H1 (cell line): ENCODE measurements at regions not wholly inside any gene's neighbourhood (a gene's known extent, or its start where the extent isn't known, plus 50 kb on each side); places are given as distances from the start of the nearest gene placed in this dataset.

Experiments used
- CTCF ChIA-PET: fragments of 300-600 bp; sonication (Branson Sonifier 250); formaldehyde crosslinking; loops from one replicate; lab custom pipeline; 2021; ENCODE audit not compliant: partially characterized antibody; lab: Charles Lee
- POLR2A ChIA-PET: fragments of 300-600 bp; sonication (Branson Sonifier 250); formaldehyde crosslinking; loops from one replicate; lab custom pipeline; 2021; ENCODE audit warnings: inconsistent platforms; ENCODE audit not compliant: partially characterized antibody; lab: Charles Lee
- DNase-seq, 2 experiments: peaks; one replicate each; pipeline versions ENCODE4 v3.0.0 to v3.0.0-alpha.2; 2010 to 2022; ENCODE audit warnings: low spot score in 2 of 2, low read depth in 1 of 2, mixed read lengths in 1 of 2
- FAIRE-seq: peaks from 2 replicates; lab custom pipeline; 2011; peaks lifted over from hg19 to GRCh38; lab: Jason Lieb, UNC
- H2AFZ ChIP-seq: 2 replicates; pipeline ENCODE4 v1.8.1; 2012; ENCODE audit warnings: low read length, inconsistent platforms
- H2AK5ac ChIP-seq: 2 replicates; pipeline ENCODE4 v1.6.1; 2013; ENCODE audit warnings: low read depth, low read length
- H2BK120ac ChIP-seq: replicated peaks from 2 replicates; pipeline ENCODE3; 2013; ENCODE audit warnings: low read depth, low read length, inconsistent platforms
- H2BK12ac ChIP-seq: 2 replicates; pipeline ENCODE4 v1.6.1; 2013; ENCODE audit warnings: low read depth, low read length
- H2BK15ac ChIP-seq: 2 replicates; pipeline ENCODE4 v1.6.1; 2013; ENCODE audit warnings: low read length
- H2BK20ac ChIP-seq: 2 replicates; pipeline ENCODE4 v1.6.1; 2013; ENCODE audit warnings: low read length
- H2BK5ac ChIP-seq: 2 replicates; pipeline ENCODE4 v1.6.1; 2013; ENCODE audit warnings: low read depth, low read length
- H3K14ac ChIP-seq: 2 replicates; pipeline ENCODE4 v1.6.1; 2013; ENCODE audit warnings: inconsistent platforms; ENCODE audit not compliant: insufficient read length
- H3K18ac ChIP-seq: 2 replicates; pipeline ENCODE4 v1.6.1; 2013; ENCODE audit warnings: low read length; ENCODE audit errors: extremely low read depth
- H3K23ac ChIP-seq: 2 replicates; pipeline ENCODE4 v1.6.1; 2013; ENCODE audit warnings: inconsistent platforms; ENCODE audit not compliant: insufficient read length
- H3K23me2 ChIP-seq: 2 replicates; pipeline ENCODE4 v1.6.1; 2013; ENCODE audit warnings: low read depth, low read length
- H3K27ac ChIP-seq: 2 replicates; pipeline ENCODE4 v1.6.1; 2011; ENCODE audit warnings: low read depth, low read length, inconsistent platforms
- H3K27me3 ChIP-seq, 4 experiments: replicated peaks in 1 of 4; 1 replicate in 1 of 4; 2 replicates in 3 of 4; pipeline versions ENCODE4 v1.6.1 to v1.8.1; 2011 to 2013; ENCODE audit warnings: low read length in 3 of 4, mild to moderate bottlenecking in 3 of 4, inconsistent platforms in 2 of 4, mixed read lengths in 2 of 4, moderate library complexity in 1 of 4; ENCODE audit not compliant: control insufficient read depth in 3 of 4, insufficient read depth in 3 of 4; ENCODE audit errors: extremely low read depth in 1 of 4
- H3K36me3 ChIP-seq, 4 experiments: 2 replicates each; pipeline versions ENCODE4 v1.6.1 to v1.8.1; 2011 to 2013; ENCODE audit warnings: mild to moderate bottlenecking in 4 of 4, low read length in 3 of 4, moderate library complexity in 2 of 4, control low read depth in 1 of 4, inconsistent platforms in 1 of 4; ENCODE audit not compliant: insufficient read depth in 4 of 4, control insufficient read depth in 2 of 4
- H3K4ac ChIP-seq: replicated peaks from 2 replicates; pipeline ENCODE3; 2013; ENCODE audit warnings: low read length, low read depth, mixed read lengths, inconsistent platforms; ENCODE audit not compliant: insufficient read length
- H3K4me1 ChIP-seq, 4 experiments: replicated peaks in 1 of 4; 1 replicate in 1 of 4; 2 replicates in 3 of 4; pipeline versions ENCODE4 v1.6.1 to v1.8.1; 2011 to 2013; ENCODE audit warnings: low read length in 3 of 4, inconsistent platforms in 2 of 4, mixed read lengths in 1 of 4; ENCODE audit not compliant: insufficient read depth in 4 of 4, control insufficient read depth in 3 of 4
- H3K4me2 ChIP-seq, 2 experiments: 2 replicates each; pipeline versions ENCODE4 v1.6.1 to v1.8.1; 2011 to 2013; ENCODE audit warnings: low read depth in 2 of 2, low read length in 2 of 2, control low read depth in 1 of 2, inconsistent platforms in 1 of 2, mild to moderate bottlenecking in 1 of 2; ENCODE audit not compliant: insufficient read depth in 1 of 2
- H3K4me3 ChIP-seq, 4 experiments: fragments of 200-600, 300-600 bp in 1 of 4; sonication (generic), shearing (Covaris generic), sonication (Bioruptor Twin) in 1 of 4; 2 replicates each; pipeline versions ENCODE4 v1.5.1 to v1.8.1; 2011 to 2016; ENCODE audit warnings: low read length in 4 of 4, low read depth in 3 of 4, control low read depth in 2 of 4, inconsistent platforms in 2 of 4, mild to moderate bottlenecking in 2 of 4, mixed read lengths in 1 of 4, moderate library complexity in 1 of 4; ENCODE audit not compliant: insufficient read depth in 2 of 4; ENCODE audit errors: extremely low read depth in 1 of 4
- H3K56ac ChIP-seq: replicated peaks from 2 replicates; pipeline ENCODE3; 2013; ENCODE audit warnings: low read depth, mild to moderate bottlenecking, mixed read lengths, low read length, inconsistent platforms; ENCODE audit not compliant: insufficient read length
- H3K79me1 ChIP-seq: 2 replicates; pipeline ENCODE4 v1.6.1; 2013; ENCODE audit warnings: low read depth, low read length, control low read depth
- H3K79me2 ChIP-seq, 2 experiments: 2 replicates each; pipeline versions ENCODE4 v1.6.1 to v1.8.1; 2012 to 2013; ENCODE audit warnings: low read length in 2 of 2, mild to moderate bottlenecking in 2 of 2, inconsistent platforms in 1 of 2; ENCODE audit not compliant: insufficient read depth in 2 of 2, control insufficient read depth in 1 of 2
- H3K9ac ChIP-seq, 4 experiments: replicated peaks in 1 of 4; 1 replicate in 1 of 4; 2 replicates in 3 of 4; pipeline versions ENCODE4 v1.6.1 to v1.8.1; 2011 to 2013; ENCODE audit warnings: low read depth in 3 of 4, low read length in 3 of 4, control low read depth in 2 of 4, mild to moderate bottlenecking in 2 of 4, moderate library complexity in 2 of 4, inconsistent platforms in 1 of 4; ENCODE audit errors: extremely low read depth in 1 of 4
- H3K9me3 ChIP-seq, 2 experiments: 2 replicates each; pipeline versions ENCODE4 v1.6.1 to v1.8.1; 2012 to 2013; ENCODE audit warnings: mild to moderate bottlenecking in 2 of 2, moderate library complexity in 2 of 2, control low read depth in 1 of 2, inconsistent platforms in 1 of 2, low read depth in 1 of 2, low read length in 1 of 2, mixed read lengths in 1 of 2; ENCODE audit not compliant: insufficient read depth in 2 of 2
- H4K20me1 ChIP-seq, 2 experiments: replicated peaks in 1 of 2; 2 replicates each; pipeline versions ENCODE3 to v1.8.1; 2011 to 2013; ENCODE audit warnings: inconsistent platforms in 2 of 2, low read length in 2 of 2, mild to moderate bottlenecking in 1 of 2; ENCODE audit not compliant: insufficient read depth in 2 of 2, control insufficient read depth in 1 of 2
- H4K5ac ChIP-seq: 2 replicates; pipeline ENCODE4 v1.6.1; 2013; ENCODE audit warnings: low read length, low read depth, mixed read lengths, inconsistent platforms; ENCODE audit not compliant: insufficient read length
- H4K8ac ChIP-seq: 2 replicates; pipeline ENCODE4 v1.8.0; 2013; ENCODE audit warnings: mild to moderate bottlenecking, moderate library complexity, low read length, inconsistent platforms; ENCODE audit not compliant: insufficient read depth; ENCODE audit errors: extremely low read depth
- H4K91ac ChIP-seq: replicated peaks from 2 replicates; pipeline ENCODE3; 2013; ENCODE audit warnings: low read length, mixed read lengths, inconsistent platforms; ENCODE audit not compliant: insufficient read length
- CBX8 ChIP-seq: fragments of 300-800, 300-1000 bp; sonication (generic); IDR thresholded peaks from 2 replicates; pipeline ENCODE4 v1.7.1; 2016; ENCODE audit warnings: low read depth, low read length, borderline replicate concordance
- CHD1 ChIP-seq: IDR thresholded peaks from 2 replicates; pipeline ENCODE4 v1.6.1; 2012; ENCODE audit warnings: low read depth, low read length, improper control_type of control experiment
- CHD2 ChIP-seq: IDR thresholded peaks from 2 replicates; pipeline ENCODE4 v1.6.1; 2012; ENCODE audit warnings: low read length, improper control_type of control experiment
- CREB1 ChIP-seq: IDR thresholded peaks from 2 replicates; pipeline ENCODE4 v1.6.1; 2012; ENCODE audit warnings: inconsistent platforms
- EP300 ChIP-seq, 2 experiments: IDR thresholded peaks; 1 replicate in 1 of 2; 2 replicates in 1 of 2; pipeline ENCODE4 v1.6.1; 2011 to 2012; ENCODE audit warnings: low read depth in 2 of 2, low read length in 2 of 2, mild to moderate bottlenecking in 2 of 2, borderline replicate concordance in 1 of 2, inconsistent platforms in 1 of 2, moderate library complexity in 1 of 2
- KDM5A ChIP-seq: fragments of 200-600 bp; IDR thresholded peaks from 2 replicates; pipeline ENCODE4 v1.7.1; 2012; ENCODE audit warnings: mild to moderate bottlenecking, low read length, inconsistent platforms, mixed read lengths
- NANOG ChIP-seq: IDR thresholded peaks from 2 replicates; pipeline ENCODE4 v1.6.1; 2011; ENCODE audit warnings: low read length, low read depth, mild to moderate bottlenecking, inconsistent platforms; ENCODE audit not compliant: insufficient read depth, poor library complexity, severe bottlenecking
- SP1 ChIP-seq: IDR thresholded peaks from 2 replicates; pipeline ENCODE4 v1.6.1; 2011; ENCODE audit warnings: low read depth, low read length
- SP2 ChIP-seq: IDR thresholded peaks from 2 replicates; pipeline ENCODE4 v1.6.1; 2012; ENCODE audit warnings: mild to moderate bottlenecking, low read length, inconsistent platforms
- TEAD4 ChIP-seq: IDR thresholded peaks from 2 replicates; pipeline ENCODE4 v1.6.1; 2012; ENCODE audit warnings: low read depth, low read length, inconsistent platforms, mixed read lengths
- WGBS, 2 experiments: shearing (Covaris generic) in 1 of 2; methylation state at CpG; one replicate each; pipeline versions ENCODE4 v1.1.6 to v1.1.7; 2013 to 2015; ENCODE audit warnings: low lambda C conversion rate in 2 of 2, mixed read lengths in 2 of 2, inconsistent platforms in 1 of 2, low coverage in 1 of 2, missing lambda C conversion rate in 1 of 2; ENCODE audit not compliant: insufficient replicate concordance in 2 of 2, insufficient coverage in 1 of 2, insufficient read length in 1 of 2; ENCODE audit errors: extremely low coverage in 1 of 2, missing lambda C conversion rate in 1 of 2; 5-methylcytosine and 5-hydroxymethylcytosine counted together
- TF ChIP-seq, protein P1 (sequence below), 3 experiments: IDR thresholded peaks; 1 replicate in 2 of 3; 2 replicates in 1 of 3; pipeline versions ENCODE4 v1.5.1 to v1.6.1; 2011; ENCODE audit warnings: low read length in 3 of 3, mild to moderate bottlenecking in 3 of 3, inconsistent platforms in 2 of 3, low read depth in 1 of 3, moderate library complexity in 1 of 3; ENCODE audit not compliant: insufficient read depth in 1 of 3; ENCODE audit errors: control extremely low read depth in 1 of 3

DNA sequence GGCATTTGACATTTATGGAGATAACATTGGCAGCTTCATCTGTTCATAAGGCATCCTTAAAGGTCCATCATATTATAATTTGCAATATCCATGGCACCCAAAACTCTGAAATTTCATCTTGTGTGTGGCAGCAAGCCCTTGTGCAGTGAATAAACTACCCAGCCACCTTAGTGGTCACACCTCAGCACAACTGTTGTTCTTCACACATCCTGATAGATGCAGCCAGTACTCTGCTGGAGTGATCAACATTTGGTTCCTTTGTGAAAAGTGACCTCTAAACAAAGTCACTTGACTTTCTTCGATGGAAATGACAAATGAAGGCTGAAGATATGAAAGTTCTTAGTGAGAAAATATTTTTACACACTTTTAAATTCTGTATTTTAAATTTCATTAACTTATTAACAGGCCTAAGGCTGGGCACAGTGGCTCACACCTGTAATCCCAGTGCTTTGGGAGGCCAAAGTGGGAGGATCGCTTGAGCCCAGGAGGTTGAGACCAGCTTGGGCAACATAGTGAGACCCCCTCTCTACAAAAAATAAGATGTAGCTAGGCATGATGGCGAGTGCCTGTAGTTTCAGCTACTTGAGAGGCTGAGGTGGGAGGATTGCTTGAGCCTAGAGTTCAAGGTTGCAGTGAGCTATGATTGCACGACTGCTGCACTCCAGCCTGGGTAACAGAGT, 161.4 kb downstream of the SPRY1 start:
- H3K4me3 ChIP-seq = no peak overlapping the region
- no peaks in the 10 kb centered on the region for H3K9me3 ChIP-seq
- H3K4me2 ChIP-seq = no peak overlapping the region
- no peak overlapping the region for H2BK20ac ChIP-seq
- H2BK5ac ChIP-seq = no peak overlapping the region
- no peaks in the 10 kb centered on the region for H3K36me3 ChIP-seq
- 86% methylated on average over 3 of the region's 4 CpGs; no CpG with 5 or more reads in 1 of the 2 experiments for WGBS, 2 experiments
- no peak overlapping the region for H3K4ac ChIP-seq
- H2AFZ ChIP-seq = no peak overlapping the region
- H3K23ac ChIP-seq = no peak overlapping the region
- ChIA-PET POLR2A (interaction anchor here (1.6 kb wide), 1 partner anchor 10 kb away, joined by 4 read pairs; no protein-coding TSS in a partner anchor), CTCF (interaction anchor here (0.7 kb wide), 1 partner anchor 218 kb away, joined by 3 read pairs; no protein-coding TSS in a partner anchor)
- no peak overlapping the region for H2BK120ac ChIP-seq
- H3K23me2 ChIP-seq = no peaks in the 10 kb centered on the region
- no peak overlapping the region for H4K8ac ChIP-seq
- H4K5ac ChIP-seq = no peak overlapping the region
- no peak overlapping the region for H3K27ac ChIP-seq
- no peak overlapping the region for H2AK5ac ChIP-seq
- FAIRE-seq (no peak), DNase-seq (no peak)
- H2BK12ac ChIP-seq = no peak overlapping the region
- H3K27me3 ChIP-seq = no peaks in the 10 kb centered on the region
- no peaks in the 10 kb centered on the region for H3K79me2 ChIP-seq
- H4K91ac ChIP-seq = no peak overlapping the region
- H4K20me1 ChIP-seq = no peaks in the 10 kb centered on the region
- H3K4me1 ChIP-seq = peaks cover 4 to 12% (median 6%) of the 10 kb centered on the region in 4 experiments; a peak in 5 of 7 replicates
- H3K18ac ChIP-seq = no peak overlapping the region
- no peak overlapping the region for H2BK15ac ChIP-seq
- no peak overlapping the region for H3K56ac ChIP-seq
- no peak overlapping the region for H3K9ac ChIP-seq
- H3K14ac ChIP-seq = no peak overlapping the region
- no peaks in the 10 kb centered on the region for H3K79me1 ChIP-seq
- no peak for TF ChIP-seq KDM5A
- no peak for TF ChIP-seq CHD2
- TF ChIP-seq CREB1 = no peak
- no peak for TF ChIP-seq SP1
- TF ChIP-seq, protein P1, sequence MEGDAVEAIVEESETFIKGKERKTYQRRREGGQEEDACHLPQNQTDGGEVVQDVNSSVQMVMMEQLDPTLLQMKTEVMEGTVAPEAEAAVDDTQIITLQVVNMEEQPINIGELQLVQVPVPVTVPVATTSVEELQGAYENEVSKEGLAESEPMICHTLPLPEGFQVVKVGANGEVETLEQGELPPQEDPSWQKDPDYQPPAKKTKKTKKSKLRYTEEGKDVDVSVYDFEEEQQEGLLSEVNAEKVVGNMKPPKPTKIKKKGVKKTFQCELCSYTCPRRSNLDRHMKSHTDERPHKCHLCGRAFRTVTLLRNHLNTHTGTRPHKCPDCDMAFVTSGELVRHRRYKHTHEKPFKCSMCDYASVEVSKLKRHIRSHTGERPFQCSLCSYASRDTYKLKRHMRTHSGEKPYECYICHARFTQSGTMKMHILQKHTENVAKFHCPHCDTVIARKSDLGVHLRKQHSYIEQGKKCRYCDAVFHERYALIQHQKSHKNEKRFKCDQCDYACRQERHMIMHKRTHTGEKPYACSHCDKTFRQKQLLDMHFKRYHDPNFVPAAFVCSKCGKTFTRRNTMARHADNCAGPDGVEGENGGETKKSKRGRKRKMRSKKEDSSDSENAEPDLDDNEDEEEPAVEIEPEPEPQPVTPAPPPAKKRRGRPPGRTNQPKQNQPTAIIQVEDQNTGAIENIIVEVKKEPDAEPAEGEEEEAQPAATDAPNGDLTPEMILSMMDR (IDR thresholded peaks at IDR 0.05; ENCODE audit: control extremely low read depth in 1 of 3, insufficient read depth in 1 of 3, low read depth in 1 of 3, low read length in 3 of 3) = no peak
- TF ChIP-seq NANOG = no peak
- no peak for TF ChIP-seq CHD1
- no peak for TF ChIP-seq TEAD4
- TF ChIP-seq CBX8 = no peak
- no peak for TF ChIP-seq EP300 (IDR thresholded peaks at IDR 0.05; ENCODE audit: borderline replicate concordance in 1 of 2, low read depth in 2 of 2, low read length in 2 of 2)
- TF ChIP-seq SP2 = no peak
